MM.1S (cell line): ENCODE measurements at regions not wholly inside any gene's neighbourhood (a gene's known extent, or its start where the extent isn't known, plus 50 kb on each side); places are given as distances from the start of the nearest gene placed in this dataset.

Experiments used
- CTCF ChIP-seq: fragments of 300-600 bp; sonication (generic); IDR thresholded peaks from 2 replicates; pipeline ENCODE4 v1.5.1; 2016; ENCODE audit warnings: antibody characterized with exemption, low read length, mixed read lengths
- EZH2 ChIP-seq: fragments of 300-600 bp; sonication (generic); optimal IDR thresholded peaks from 2 replicates; pipeline ENCODE3; 2017; ENCODE audit warnings: low read depth, mild to moderate bottlenecking, antibody characterized with exemption, low read length, mixed read lengths

GRCh38 chr1:2944705-2945104 lies 76.6 kb upstream of the ACTRT2 start:
- no peak for TF ChIP-seq CTCF
- TF ChIP-seq EZH2: no peak
